WTC11 (cell line): ENCODE measurements at regions not wholly inside any gene's neighbourhood (a gene's known extent, or its start where the extent isn't known, plus 50 kb on each side); places are given as distances from the start of the nearest gene placed in this dataset.

Experiments used
- E2F4 ChIP-seq: sonication (generic); formaldehyde crosslinking; IDR thresholded peaks from 2 replicates; pipeline ENCODE4 v1.8.1; 2022; ENCODE audit warnings: low read depth, mild to moderate bottlenecking, moderate library complexity, missing genetic modification reagents, borderline replicate concordance
- ETV6 ChIP-seq: sonication (generic); formaldehyde crosslinking; IDR thresholded peaks from 2 replicates; pipeline ENCODE4 v1.8.1; 2022; ENCODE audit warnings: mild to moderate bottlenecking, missing genetic modification reagents
- FOXJ3 ChIP-seq: sonication (generic); formaldehyde crosslinking; IDR thresholded peaks from 2 replicates; pipeline ENCODE4 v1.9.0; 2021; ENCODE audit warnings: missing genetic modification reagents, mild to moderate bottlenecking, borderline replicate concordance
- MYBL2 ChIP-seq: sonication (generic); formaldehyde crosslinking; IDR thresholded peaks from 2 replicates; pipeline ENCODE4 v1.8.1; 2023; ENCODE audit warnings: mild to moderate bottlenecking, moderate library complexity, missing genetic modification reagents
- NFYB ChIP-seq: sonication (generic); formaldehyde crosslinking; conservative IDR thresholded peaks from 2 replicates; pipeline ENCODE4 v1.8.0; 2022; ENCODE audit warnings: low read depth, missing genetic modification reagents
- TF ChIP-seq, protein P1 (sequence below): sonication (generic); formaldehyde crosslinking; IDR thresholded peaks from 2 replicates; pipeline ENCODE4 v1.8.0; 2022; ENCODE audit warnings: mild to moderate bottlenecking, missing genetic modification reagents

GRCh38 chr6:158262082-158262481 is 50.2 kb upstream of the TULP4 start:
- TF ChIP-seq FOXJ3 (CRISPR knock-in tag) (no peak), NFYB (no peak), MYBL2 (CRISPR knock-in tag) (no peak), ETV6 (CRISPR knock-in tag) (no peak), E2F4 (no peak)
- TF ChIP-seq, protein P1, sequence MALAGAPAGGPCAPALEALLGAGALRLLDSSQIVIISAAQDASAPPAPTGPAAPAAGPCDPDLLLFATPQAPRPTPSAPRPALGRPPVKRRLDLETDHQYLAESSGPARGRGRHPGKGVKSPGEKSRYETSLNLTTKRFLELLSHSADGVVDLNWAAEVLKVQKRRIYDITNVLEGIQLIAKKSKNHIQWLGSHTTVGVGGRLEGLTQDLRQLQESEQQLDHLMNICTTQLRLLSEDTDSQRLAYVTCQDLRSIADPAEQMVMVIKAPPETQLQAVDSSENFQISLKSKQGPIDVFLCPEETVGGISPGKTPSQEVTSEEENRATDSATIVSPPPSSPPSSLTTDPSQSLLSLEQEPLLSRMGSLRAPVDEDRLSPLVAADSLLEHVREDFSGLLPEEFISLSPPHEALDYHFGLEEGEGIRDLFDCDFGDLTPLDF (CRISPR knock-in tag) = no peak
